Mucosa of descending colon (tissue), 3 donors: ENCODE measurements at regions not wholly inside any gene's neighbourhood (a gene's known extent, or its start where the extent isn't known, plus 50 kb on each side); places are given as distances from the start of the nearest gene placed in this dataset.
"Not testable (repeated sequence)": the region's sequence is repeated elsewhere in the genome, so short reads cannot be mapped to it uniquely, and the experiment has no call there.

Experiments used
- ATAC-seq: fragments of 200-7000 bp; cut with Tn5 transposase; one replicate; pipeline ENCODE4 v1.9.1; 2020; ENCODE audit warnings: mild to moderate bottlenecking, moderate library complexity
- DNase-seq, 3 donors: peaks; one replicate each; pipeline ENCODE4 v3.0.0-alpha.2; 2020
- H3K36me3 ChIP-seq: fragments of 200-600 bp; one replicate; pipeline ENCODE4 v1.8.0; 2021; ENCODE audit warnings: low read depth, mild to moderate bottlenecking
- H3K4me1 ChIP-seq: fragments of 200-600 bp; one replicate; pipeline ENCODE4 v1.8.0; 2021; ENCODE audit warnings: low read depth, mild to moderate bottlenecking
- H3K4me3 ChIP-seq: fragments of 200-600 bp; one replicate; pipeline ENCODE4 v1.8.0; 2021; ENCODE audit warnings: mild to moderate bottlenecking
- H3K9me3 ChIP-seq: fragments of 200-600 bp; one replicate; pipeline ENCODE4 v1.8.0; 2021; ENCODE audit warnings: mild to moderate bottlenecking
- intact Hi-C, 2 donors: fragments of 100-400 bp; cut with DNase I in 1 of 2; cut with micrococcal nuclease in 1 of 2; formaldehyde crosslinking; loops; one replicate each; pipeline versions ENCODE4 v1.11.0 to v1.11.1; 2022; cut with DNase I, micrococcal nuclease
- TF ChIP-seq, protein P1 (sequence below): fragments of 200-600 bp; IDR thresholded peaks from one replicate; pipeline ENCODE4 v1.8.0; 2022; ENCODE audit warnings: antibody characterized with exemption, mild to moderate bottlenecking
- donor health status: DM: no; HTN: no; CAD: no; lungs with moderate emphysema.
- donor health status: DM: no; HTN: no; CAD: no.
- donor health status: DM: no; HTN: yes; CAD: no.

- no peaks in the 10 kb centered on the region for H3K4me1 ChIP-seq
- H3K4me3 ChIP-seq: no peak overlapping the region
- H3K36me3 ChIP-seq: no peaks in the 10 kb centered on the region
- H3K9me3 ChIP-seq: no peaks in the 10 kb centered on the region
- TF ChIP-seq, protein P1, sequence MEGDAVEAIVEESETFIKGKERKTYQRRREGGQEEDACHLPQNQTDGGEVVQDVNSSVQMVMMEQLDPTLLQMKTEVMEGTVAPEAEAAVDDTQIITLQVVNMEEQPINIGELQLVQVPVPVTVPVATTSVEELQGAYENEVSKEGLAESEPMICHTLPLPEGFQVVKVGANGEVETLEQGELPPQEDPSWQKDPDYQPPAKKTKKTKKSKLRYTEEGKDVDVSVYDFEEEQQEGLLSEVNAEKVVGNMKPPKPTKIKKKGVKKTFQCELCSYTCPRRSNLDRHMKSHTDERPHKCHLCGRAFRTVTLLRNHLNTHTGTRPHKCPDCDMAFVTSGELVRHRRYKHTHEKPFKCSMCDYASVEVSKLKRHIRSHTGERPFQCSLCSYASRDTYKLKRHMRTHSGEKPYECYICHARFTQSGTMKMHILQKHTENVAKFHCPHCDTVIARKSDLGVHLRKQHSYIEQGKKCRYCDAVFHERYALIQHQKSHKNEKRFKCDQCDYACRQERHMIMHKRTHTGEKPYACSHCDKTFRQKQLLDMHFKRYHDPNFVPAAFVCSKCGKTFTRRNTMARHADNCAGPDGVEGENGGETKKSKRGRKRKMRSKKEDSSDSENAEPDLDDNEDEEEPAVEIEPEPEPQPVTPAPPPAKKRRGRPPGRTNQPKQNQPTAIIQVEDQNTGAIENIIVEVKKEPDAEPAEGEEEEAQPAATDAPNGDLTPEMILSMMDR: no peak
- intact Hi-C loops: no loop called here
- no peak for ATAC-seq
- DNase-seq: peak in 2 of 3 donors; percentile 3 to 67
Measured at GRCh38 chr20:56781108-56781739, 152.1 kb downstream of the TFAP2C start.

DNA sequence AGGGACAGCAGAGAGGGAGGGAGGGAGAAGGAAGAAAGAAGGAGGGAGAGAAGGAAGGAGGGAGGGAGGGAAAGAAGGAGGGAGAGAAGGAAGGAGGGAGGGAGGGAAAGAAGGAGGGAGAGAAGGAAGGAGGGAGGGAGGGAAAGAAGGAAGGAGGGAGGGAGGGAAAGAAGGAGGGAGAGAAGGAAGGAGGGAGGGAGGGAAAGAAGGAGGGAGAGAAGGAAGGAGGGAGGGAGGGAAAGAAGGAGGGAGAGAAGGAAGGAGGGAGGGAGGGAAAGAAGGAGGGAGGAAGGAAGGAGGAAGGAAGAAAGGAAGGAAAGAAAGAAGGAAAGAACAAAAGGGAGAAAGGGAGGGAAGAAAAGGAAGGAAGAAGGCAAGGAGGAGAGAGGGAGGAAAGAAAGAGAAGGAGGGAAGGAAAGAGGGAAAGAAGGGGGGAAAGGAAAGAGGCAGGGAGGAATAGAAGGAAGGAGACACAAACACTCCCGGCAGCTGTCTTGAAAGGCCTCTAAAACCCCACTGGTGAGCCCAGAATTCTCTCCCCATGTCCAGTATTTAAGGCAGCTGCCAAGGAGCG, 153.0 kb downstream of the TFAP2C start:
- H3K36me3 ChIP-seq, H3K9me3 ChIP-seq, DNase-seq, H3K4me1 ChIP-seq, ATAC-seq, H3K4me3 ChIP-seq, intact Hi-C loops: not testable (repeated sequence)

GRCh38 chr20:56782814-56783213, 153.7 kb downstream of the TFAP2C start:
- H3K9me3 ChIP-seq, H3K4me1 ChIP-seq, ATAC-seq, DNase-seq, H3K4me3 ChIP-seq, intact Hi-C loops, H3K36me3 ChIP-seq: not testable (repeated sequence)

DNA sequence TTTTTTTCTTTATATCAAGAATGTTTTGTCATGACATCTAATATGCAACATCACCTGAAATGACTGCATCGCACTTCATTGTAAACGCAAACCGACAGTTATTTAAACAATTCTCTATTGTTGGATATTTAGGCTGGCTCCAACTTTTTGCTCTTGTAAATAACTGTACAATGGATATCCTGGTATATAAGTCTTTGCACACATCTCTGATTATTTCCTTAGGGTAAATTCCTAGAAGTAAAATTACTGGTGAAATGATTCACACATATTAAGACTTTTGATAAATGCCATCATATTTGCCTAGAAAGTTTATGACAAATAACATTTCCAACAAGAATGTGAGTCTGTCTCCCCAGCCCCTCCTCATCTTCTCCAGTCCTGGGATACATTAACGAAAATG, 154.7 kb downstream of the TFAP2C start:
- peaks cover 5% of the 10 kb centered on the region for H3K4me1 ChIP-seq
- H3K9me3 ChIP-seq: no peaks in the 10 kb centered on the region
- H3K4me3 ChIP-seq: no peak overlapping the region
- DNase-seq: no peak
- no peaks in the 10 kb centered on the region for H3K36me3 ChIP-seq
- no peak for ATAC-seq
- intact Hi-C loops: no loop called here
- TF ChIP-seq, protein P1: no peak

- ATAC-seq: no peak
- H3K9me3 ChIP-seq: no peaks in the 10 kb centered on the region
- intact Hi-C loops: no loop called here
- H3K4me1 ChIP-seq: peaks cover 5% of the 10 kb centered on the region
- TF ChIP-seq, protein P1: no peak
- DNase-seq: no peak
- no peak overlapping the region for H3K4me3 ChIP-seq
- no peaks in the 10 kb centered on the region for H3K36me3 ChIP-seq
Measured at GRCh38 chr20:56786503-56786902, 157.4 kb downstream of the TFAP2C start.

GRCh38 chr20:56788041-56788670, 159.1 kb downstream of the TFAP2C start:
- peaks cover 5% of the 10 kb centered on the region for H3K4me1 ChIP-seq
- H3K4me3 ChIP-seq: no peak overlapping the region
- DNase-seq (no peak), ATAC-seq (peak; percentile 84)
- H3K36me3 ChIP-seq: no peaks in the 10 kb centered on the region
- TF ChIP-seq, protein P1: no peak
- intact Hi-C loops: no loop called here
- no peaks in the 10 kb centered on the region for H3K9me3 ChIP-seq
